G401 (cell line): ENCODE measurements at regions not wholly inside any gene's neighbourhood (a gene's known extent, or its start where the extent isn't known, plus 50 kb on each side); places are given as distances from the start of the nearest gene placed in this dataset.

Experiments
- DNase-seq: peaks from one replicate; pipeline ENCODE4 v3.0.0-alpha.2; 2015; ENCODE audit warnings: low spot score
- in situ Hi-C: cut with HindIII; loops from 2 replicates; pipeline ENCODE4 v1.10.0; 2016; ENCODE audit warnings: low sequenced_read_pairs, mixed read lengths

GRCh38 chr5:87076931-87077330, 190.8 kb upstream of the RASA1 start:
- DNase-seq = no peak
- in situ Hi-C loops = no loop called here

DNA sequence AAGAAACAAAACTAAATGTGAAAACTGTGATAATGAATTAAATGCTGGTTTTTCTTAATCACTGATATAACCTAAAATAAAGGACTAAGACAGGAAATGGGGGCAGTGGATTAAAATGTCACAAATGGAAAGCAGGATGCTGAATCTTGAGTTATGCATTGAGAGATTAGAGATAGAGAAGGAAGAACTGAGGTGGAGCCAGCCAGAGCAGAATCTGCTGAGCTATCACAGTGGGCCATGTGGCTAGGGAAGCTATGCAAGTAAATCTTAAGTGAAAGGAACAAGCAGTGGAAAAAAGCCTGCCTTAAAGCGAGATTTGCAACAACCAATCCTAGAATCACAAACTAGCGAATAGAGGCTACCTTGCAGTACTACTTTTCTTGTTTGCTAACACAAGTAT, 188.5 kb upstream of the RASA1 start:
- DNase-seq = no peak
- in situ Hi-C loops = no loop called here

DNA sequence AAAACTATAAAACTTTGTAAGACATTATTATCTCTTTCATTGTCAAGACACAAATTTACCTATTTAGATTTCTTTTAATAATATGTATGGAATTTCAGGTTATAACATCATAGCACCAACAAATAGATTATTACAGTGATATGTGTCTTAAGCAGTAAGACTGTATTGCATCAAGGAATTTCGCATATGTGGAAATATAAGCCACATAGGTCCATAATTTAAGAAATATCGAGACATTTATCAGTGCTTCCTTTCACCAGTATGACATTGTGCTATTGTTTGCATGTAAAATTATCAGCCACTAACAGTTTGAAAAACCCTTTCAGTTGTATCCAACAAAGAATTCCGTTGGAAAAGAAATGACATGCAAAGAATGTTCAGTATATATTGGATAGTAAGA, 186.7 kb upstream of the RASA1 start:
- no peak for DNase-seq
- in situ Hi-C loops = no loop called here

DNA sequence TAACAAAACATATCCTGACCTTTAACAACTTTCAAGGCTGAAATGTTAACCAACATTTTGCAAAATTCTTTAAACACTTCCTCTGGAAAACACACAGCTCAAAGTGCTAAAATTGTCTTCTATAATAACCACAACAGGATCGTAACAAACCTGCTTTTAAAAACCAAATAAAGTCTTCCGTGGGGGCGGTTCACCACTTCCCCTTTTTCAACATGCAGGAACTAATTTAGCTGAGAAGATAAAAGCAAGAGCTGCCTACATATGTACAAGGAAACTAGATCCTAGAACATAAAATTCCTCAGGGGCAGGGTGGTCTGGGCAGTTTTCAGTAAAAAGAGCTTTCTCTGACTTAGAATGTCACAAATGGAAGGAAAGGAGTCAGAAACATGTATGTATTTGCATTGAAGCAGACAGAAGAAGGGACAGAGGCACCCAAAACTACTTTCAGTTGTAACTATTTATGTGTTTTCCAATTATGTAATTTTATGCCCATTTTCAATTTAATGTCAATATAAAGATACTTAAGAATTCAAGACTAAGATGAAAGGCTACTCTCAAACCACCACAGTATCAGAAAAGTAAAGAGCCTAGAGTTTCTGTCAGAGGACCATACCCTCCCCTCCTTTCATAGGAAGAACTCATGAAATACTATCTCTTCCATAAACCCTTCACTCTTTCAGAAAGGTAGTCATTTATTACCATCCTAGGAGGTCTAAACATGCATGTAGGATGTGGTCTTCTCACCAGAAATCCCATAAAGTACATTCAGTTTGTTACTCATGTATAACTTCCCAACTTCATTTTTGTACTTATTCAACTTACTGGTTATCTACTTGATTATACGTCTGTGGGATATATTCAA, 185.9 kb upstream of the RASA1 start:
- no peak for DNase-seq
- in situ Hi-C loops = no loop called here

GRCh38 chr5:87094347-87094746, 173.3 kb upstream of the RASA1 start:
- DNase-seq = no peak
- in situ Hi-C loops = no loop called here

GRCh38 chr5:87094833-87095232, 172.8 kb upstream of the RASA1 start:
- in situ Hi-C loops = no loop called here
- DNase-seq = no peak

- in situ Hi-C loops = no loop called here
- no peak for DNase-seq
Observed at GRCh38 chr5:87095787-87096186, 171.9 kb upstream of the RASA1 start.

DNA sequence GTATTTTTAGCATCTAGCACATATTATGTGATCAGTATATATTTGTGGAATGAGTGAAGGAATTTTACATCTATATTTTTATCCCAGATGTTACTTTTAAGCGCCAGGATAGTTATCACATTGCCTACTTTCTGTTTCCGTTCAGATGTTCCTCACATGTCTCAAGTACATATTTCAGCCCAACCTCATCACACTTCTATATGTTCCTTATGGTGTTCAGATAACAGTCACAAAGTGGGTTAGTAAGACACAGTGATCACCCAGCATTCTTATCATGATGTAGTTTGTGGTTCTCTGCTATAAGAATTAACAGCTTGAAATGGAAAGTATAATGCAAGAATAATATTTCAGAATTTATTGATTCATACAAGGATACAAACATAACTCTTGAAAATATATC, 170.0 kb upstream of the RASA1 start:
- in situ Hi-C loops = no loop called here
- DNase-seq = no peak

DNA sequence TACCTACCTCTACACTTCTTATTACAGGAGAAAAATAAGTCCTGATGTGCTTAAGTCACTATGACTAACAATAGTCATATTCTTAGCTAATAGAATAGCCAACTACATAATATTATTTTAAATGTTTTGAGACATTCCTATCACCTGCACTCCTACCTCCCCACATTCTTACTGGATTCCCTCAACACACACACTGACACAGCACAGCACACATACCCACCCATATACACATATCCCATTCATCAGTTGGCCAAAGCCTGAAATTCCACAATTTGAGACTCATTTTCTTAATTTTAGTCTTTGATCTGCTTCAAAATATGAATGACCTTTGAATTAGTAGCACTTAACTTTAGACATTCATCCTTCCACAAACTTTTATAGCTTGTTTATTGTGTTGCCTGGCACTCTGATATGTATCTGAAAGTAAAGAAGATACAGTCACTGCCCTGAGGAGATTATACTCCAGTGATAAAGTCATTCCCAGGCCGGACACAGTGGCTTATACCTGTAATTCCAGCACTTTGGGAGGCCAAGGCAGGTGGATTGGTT, 168.3 kb upstream of the RASA1 start:
- in situ Hi-C loops = no loop called here

GRCh38 chr5:87099968-87100367, 167.7 kb upstream of the RASA1 start:
- DNase-seq = no peak
- in situ Hi-C loops = no loop called here

More for the DNA sequence above, 168.3 kb upstream of the RASA1 start:
- no peak for DNase-seq

GRCh38 chr5:87101321-87101720, 166.4 kb upstream of the RASA1 start:
- DNase-seq = no peak
- in situ Hi-C loops = no loop called here

- in situ Hi-C loops = no loop called here
- DNase-seq = no peak
Observed at GRCh38 chr5:87102841-87103240, 164.8 kb upstream of the RASA1 start.

GRCh38 chr5:87103616-87104287, 163.9 kb upstream of the RASA1 start:
- DNase-seq = no peak
- in situ Hi-C loops = no loop called here

- in situ Hi-C loops = no loop called here
- no peak for DNase-seq
Observed at GRCh38 chr5:87105577-87105976, 162.1 kb upstream of the RASA1 start.

DNA sequence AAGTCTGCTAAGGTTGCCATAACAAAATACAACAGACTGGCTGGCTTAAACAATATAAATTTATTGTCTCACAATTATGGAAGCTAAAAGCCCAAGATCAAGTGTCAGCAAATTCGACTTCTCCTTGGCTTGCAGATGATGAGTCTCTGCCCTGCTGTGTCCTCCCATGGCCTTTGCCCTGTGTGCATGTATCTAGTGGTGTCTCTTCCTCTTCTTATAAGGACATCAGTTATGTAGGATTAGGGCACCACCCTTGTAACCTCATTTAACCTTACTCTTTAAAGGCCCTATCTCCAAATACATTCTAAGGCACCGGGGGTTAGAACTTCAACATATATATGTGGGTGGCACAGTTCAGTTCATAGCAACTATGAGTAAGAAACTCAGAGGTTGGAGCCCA, 157.9 kb upstream of the RASA1 start:
- in situ Hi-C loops = no loop called here
- DNase-seq = no peak

DNA sequence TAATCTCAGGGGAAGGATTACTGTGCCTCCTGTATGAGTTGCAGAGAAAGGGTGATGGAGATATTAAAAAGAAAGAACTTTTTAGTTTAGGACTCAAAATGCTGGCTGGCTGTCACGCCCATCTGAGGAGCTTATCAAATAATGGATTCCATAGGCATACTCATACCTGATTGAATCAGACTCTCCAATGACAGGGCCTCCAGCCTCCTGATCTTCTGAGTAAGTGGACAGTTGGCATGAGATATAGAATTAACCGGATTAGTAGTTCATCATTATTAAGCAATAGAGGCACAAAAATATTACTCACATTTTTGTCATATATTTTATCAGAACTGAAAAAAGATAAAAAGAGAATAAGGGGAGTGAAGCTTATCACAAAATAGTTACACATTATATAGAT, 157.0 kb upstream of the RASA1 start:
- no peak for DNase-seq
- in situ Hi-C loops = no loop called here

- in situ Hi-C loops = no loop called here
- no peak for DNase-seq
Observed at GRCh38 chr5:87113861-87114260, 153.8 kb upstream of the RASA1 start.

- no peak for DNase-seq
- in situ Hi-C loops = no loop called here
Observed at GRCh38 chr5:87114631-87115030, 153.1 kb upstream of the RASA1 start.

DNA sequence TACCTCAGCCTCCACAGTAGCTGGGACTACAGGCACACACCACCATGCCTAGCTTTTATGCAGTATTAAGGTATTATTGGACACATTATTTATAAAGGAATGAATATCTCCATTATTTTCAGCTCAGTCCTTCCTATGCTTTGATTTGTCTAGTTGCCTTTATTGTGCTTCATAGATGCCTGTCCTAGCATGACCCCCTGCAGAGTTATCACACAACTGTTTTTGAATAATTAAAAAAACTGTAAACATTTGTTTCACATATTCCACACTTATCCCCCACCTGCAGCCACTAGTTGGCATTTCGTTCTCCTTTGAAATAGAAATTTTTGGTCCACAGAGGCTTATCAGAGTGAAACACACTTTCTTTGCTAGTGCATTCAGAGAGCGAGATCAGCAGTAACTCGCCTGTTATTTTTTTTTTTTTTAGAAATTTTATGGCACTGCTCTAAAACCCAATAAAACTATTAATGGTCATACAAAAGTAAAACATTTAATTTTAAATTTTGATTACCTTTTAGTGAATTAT, 151.8 kb upstream of the RASA1 start:
- in situ Hi-C loops = no loop called here
- DNase-seq = no peak

DNA sequence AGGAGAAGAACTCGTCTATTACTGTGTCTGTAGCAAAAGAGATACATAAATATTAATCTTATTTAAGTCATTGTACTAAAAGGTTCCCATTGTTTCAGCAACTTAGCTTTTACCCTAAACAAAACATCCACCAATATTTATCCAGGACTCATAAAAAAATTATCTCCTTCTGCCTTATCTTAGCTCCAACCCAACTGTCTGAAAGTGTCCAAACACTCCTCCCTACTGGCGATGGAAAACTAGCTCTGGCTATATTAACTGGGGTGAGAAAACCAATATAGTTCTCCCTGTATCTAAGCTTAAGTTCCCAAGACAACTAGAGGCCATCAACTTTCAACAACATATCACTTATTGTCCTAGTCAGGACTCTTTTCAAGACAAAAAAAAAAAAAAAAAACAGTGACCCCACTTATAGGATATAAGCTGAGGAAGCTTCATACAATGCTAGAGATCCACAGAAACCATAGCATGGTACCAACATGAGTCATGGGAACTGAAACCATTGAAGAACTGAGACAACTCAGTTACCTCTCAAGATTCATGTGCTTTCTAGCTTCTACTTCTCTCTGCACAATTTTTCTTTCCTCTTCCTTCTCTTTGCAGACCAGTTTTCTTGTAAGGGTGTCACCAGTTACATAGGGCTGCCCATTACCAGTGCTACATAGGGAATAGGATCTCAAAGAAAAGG, 150.7 kb upstream of the RASA1 start:
- DNase-seq = no peak
- in situ Hi-C loops = no loop called here
